ENCODE measurements at regions not wholly inside any gene's neighbourhood (a gene's known extent, or its start where the extent isn't known, plus 50 kb on each side); places are given as distances from the start of the nearest gene placed in this dataset.

- TF ChIP-seq, protein P1, sequence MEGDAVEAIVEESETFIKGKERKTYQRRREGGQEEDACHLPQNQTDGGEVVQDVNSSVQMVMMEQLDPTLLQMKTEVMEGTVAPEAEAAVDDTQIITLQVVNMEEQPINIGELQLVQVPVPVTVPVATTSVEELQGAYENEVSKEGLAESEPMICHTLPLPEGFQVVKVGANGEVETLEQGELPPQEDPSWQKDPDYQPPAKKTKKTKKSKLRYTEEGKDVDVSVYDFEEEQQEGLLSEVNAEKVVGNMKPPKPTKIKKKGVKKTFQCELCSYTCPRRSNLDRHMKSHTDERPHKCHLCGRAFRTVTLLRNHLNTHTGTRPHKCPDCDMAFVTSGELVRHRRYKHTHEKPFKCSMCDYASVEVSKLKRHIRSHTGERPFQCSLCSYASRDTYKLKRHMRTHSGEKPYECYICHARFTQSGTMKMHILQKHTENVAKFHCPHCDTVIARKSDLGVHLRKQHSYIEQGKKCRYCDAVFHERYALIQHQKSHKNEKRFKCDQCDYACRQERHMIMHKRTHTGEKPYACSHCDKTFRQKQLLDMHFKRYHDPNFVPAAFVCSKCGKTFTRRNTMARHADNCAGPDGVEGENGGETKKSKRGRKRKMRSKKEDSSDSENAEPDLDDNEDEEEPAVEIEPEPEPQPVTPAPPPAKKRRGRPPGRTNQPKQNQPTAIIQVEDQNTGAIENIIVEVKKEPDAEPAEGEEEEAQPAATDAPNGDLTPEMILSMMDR (IDR thresholded peaks at IDR 0.05), result no peak
- TF ChIP-seq EZH2 (IDR thresholded peaks at IDR 0.05; ENCODE audit: borderline replicate concordance, insufficient read depth, low read depth, low read length, poor library complexity, severe bottlenecking), result no peak
These were observed 77.1 kb downstream of the YIPF5 start for GRCh38 chr5:144093400-144093799.
